ENCODE measurements at regions not wholly inside any gene's neighbourhood (a gene's known extent, or its start where the extent isn't known, plus 50 kb on each side); places are given as distances from the start of the nearest gene placed in this dataset.
"Not testable (repeated sequence)": the region's sequence is repeated elsewhere in the genome, so short reads cannot be mapped to it uniquely, and the experiment has no call there.

- H2AK5ac ChIP-seq (ENCODE audit: low read depth, low read length); H3K9ac ChIP-seq (replicated peaks in 1 of 4; ENCODE audit: extremely low read depth in 1 of 4, low read depth in 3 of 4, low read length in 3 of 4); H4K5ac ChIP-seq (ENCODE audit: insufficient read length, low read depth, low read length); H2BK20ac ChIP-seq (ENCODE audit: low read length); H4K91ac ChIP-seq (replicated peaks; ENCODE audit: insufficient read length, low read length); H2BK120ac ChIP-seq (replicated peaks; ENCODE audit: low read depth, low read length); DNase-seq (ENCODE audit: low read depth in 1 of 2, low spot score in 2 of 2); H3K4me2 ChIP-seq (ENCODE audit: insufficient read depth in 1 of 2, low read depth in 2 of 2, low read length in 2 of 2); H4K20me1 ChIP-seq (replicated peaks in 1 of 2; ENCODE audit: control insufficient read depth in 1 of 2, insufficient read depth in 2 of 2, low read length in 2 of 2); H3K4ac ChIP-seq (replicated peaks; ENCODE audit: insufficient read length, low read depth, low read length); CTCF ChIA-PET (ENCODE audit: partially characterized antibody); H3K36me3 ChIP-seq (ENCODE audit: control insufficient read depth in 2 of 4, insufficient read depth in 4 of 4, low read length in 3 of 4); H2BK12ac ChIP-seq (ENCODE audit: low read depth, low read length); H3K9me3 ChIP-seq (ENCODE audit: insufficient read depth in 2 of 2, low read depth in 1 of 2, low read length in 1 of 2); FAIRE-seq; H2BK15ac ChIP-seq (ENCODE audit: low read length); H3K14ac ChIP-seq (ENCODE audit: insufficient read length); H3K27ac ChIP-seq (ENCODE audit: low read depth, low read length); H3K56ac ChIP-seq (replicated peaks; ENCODE audit: insufficient read length, low read depth, low read length); H3K79me2 ChIP-seq (ENCODE audit: control insufficient read depth in 1 of 2, insufficient read depth in 2 of 2, low read length in 2 of 2); H2AFZ ChIP-seq (ENCODE audit: low read length); H3K79me1 ChIP-seq (ENCODE audit: low read depth, low read length); POLR2A ChIA-PET (ENCODE audit: partially characterized antibody); H2BK5ac ChIP-seq (ENCODE audit: low read depth, low read length); H3K18ac ChIP-seq (ENCODE audit: extremely low read depth, low read length); H3K23me2 ChIP-seq (ENCODE audit: low read depth, low read length); H3K4me1 ChIP-seq (replicated peaks in 1 of 4; ENCODE audit: control insufficient read depth in 3 of 4, insufficient read depth in 4 of 4, low read length in 3 of 4); H3K27me3 ChIP-seq (replicated peaks in 1 of 4; ENCODE audit: control insufficient read depth in 3 of 4, extremely low read depth in 1 of 4, insufficient read depth in 3 of 4, low read length in 3 of 4); H3K23ac ChIP-seq (ENCODE audit: insufficient read length); H4K8ac ChIP-seq (ENCODE audit: extremely low read depth, insufficient read depth, low read length); H3K4me3 ChIP-seq (ENCODE audit: extremely low read depth in 1 of 4, insufficient read depth in 2 of 4, low read depth in 3 of 4, low read length in 4 of 4): not testable (repeated sequence)
- 65% methylated on average over 2 of the region's 2 CpGs; no CpG with 5 or more reads in 1 of the 2 experiments for WGBS, 2 experiments (ENCODE audit: extremely low coverage in 1 of 2, insufficient coverage in 1 of 2, insufficient read length in 1 of 2, insufficient replicate concordance in 2 of 2, low coverage in 1 of 2, low lambda C conversion rate in 2 of 2, missing lambda C conversion rate in 1 of 2)
Measured at GRCh38 chr10:38396178-38396954, 302.2 kb downstream of the ZNF37A start.

GRCh38 chr10:38401565-38401964, 307.4 kb downstream of the ZNF37A start:
- H3K9me3 ChIP-seq (ENCODE audit: insufficient read depth in 2 of 2, low read depth in 1 of 2, low read length in 1 of 2), result peaks cover 0 to 20% of the 10 kb centered on the region in 2 experiments; a peak in 2 of 4 replicates
- H4K8ac ChIP-seq (ENCODE audit: extremely low read depth, insufficient read depth, low read length); POLR2A ChIA-PET (ENCODE audit: partially characterized antibody); H2AK5ac ChIP-seq (ENCODE audit: low read depth, low read length); H2BK20ac ChIP-seq (ENCODE audit: low read length); H4K20me1 ChIP-seq (replicated peaks in 1 of 2; ENCODE audit: control insufficient read depth in 1 of 2, insufficient read depth in 2 of 2, low read length in 2 of 2); H3K4me2 ChIP-seq (ENCODE audit: insufficient read depth in 1 of 2, low read depth in 2 of 2, low read length in 2 of 2); H2BK15ac ChIP-seq (ENCODE audit: low read length); H3K27ac ChIP-seq (ENCODE audit: low read depth, low read length); H3K36me3 ChIP-seq (ENCODE audit: control insufficient read depth in 2 of 4, insufficient read depth in 4 of 4, low read length in 3 of 4); H3K23me2 ChIP-seq (ENCODE audit: low read depth, low read length); H2BK5ac ChIP-seq (ENCODE audit: low read depth, low read length); H3K4me1 ChIP-seq (replicated peaks in 1 of 4; ENCODE audit: control insufficient read depth in 3 of 4, insufficient read depth in 4 of 4, low read length in 3 of 4); DNase-seq (ENCODE audit: low read depth in 1 of 2, low spot score in 2 of 2); H3K79me2 ChIP-seq (ENCODE audit: control insufficient read depth in 1 of 2, insufficient read depth in 2 of 2, low read length in 2 of 2); H3K18ac ChIP-seq (ENCODE audit: extremely low read depth, low read length); H2AFZ ChIP-seq (ENCODE audit: low read length); H3K4me3 ChIP-seq (ENCODE audit: extremely low read depth in 1 of 4, insufficient read depth in 2 of 4, low read depth in 3 of 4, low read length in 4 of 4); H3K27me3 ChIP-seq (replicated peaks in 1 of 4; ENCODE audit: control insufficient read depth in 3 of 4, extremely low read depth in 1 of 4, insufficient read depth in 3 of 4, low read length in 3 of 4); H3K4ac ChIP-seq (replicated peaks; ENCODE audit: insufficient read length, low read depth, low read length); H2BK120ac ChIP-seq (replicated peaks; ENCODE audit: low read depth, low read length); H3K23ac ChIP-seq (ENCODE audit: insufficient read length); H2BK12ac ChIP-seq (ENCODE audit: low read depth, low read length); H4K91ac ChIP-seq (replicated peaks; ENCODE audit: insufficient read length, low read length); CTCF ChIA-PET (ENCODE audit: partially characterized antibody); H3K14ac ChIP-seq (ENCODE audit: insufficient read length); FAIRE-seq; H3K9ac ChIP-seq (replicated peaks in 1 of 4; ENCODE audit: extremely low read depth in 1 of 4, low read depth in 3 of 4, low read length in 3 of 4); H4K5ac ChIP-seq (ENCODE audit: insufficient read length, low read depth, low read length); H3K79me1 ChIP-seq (ENCODE audit: low read depth, low read length); H3K56ac ChIP-seq (replicated peaks; ENCODE audit: insufficient read length, low read depth, low read length): not testable (repeated sequence)
- WGBS, 2 experiments (ENCODE audit: extremely low coverage in 1 of 2, insufficient coverage in 1 of 2, insufficient read length in 1 of 2, insufficient replicate concordance in 2 of 2, low coverage in 1 of 2, low lambda C conversion rate in 2 of 2, missing lambda C conversion rate in 1 of 2), result 97% methylated on average over 13 of the region's 13 CpGs; no CpG with 5 or more reads in 1 of the 2 experiments
